PC-9 (cell line): ENCODE measurements at regions not wholly inside any gene's neighbourhood (a gene's known extent, or its start where the extent isn't known, plus 50 kb on each side); places are given as distances from the start of the nearest gene placed in this dataset.

Experiments
- EZH2 ChIP-seq: fragments of 200-600 bp; sonication (generic); IDR thresholded peaks from 2 replicates; pipeline ENCODE4 v1.8.0; 2017; ENCODE audit warnings: antibody characterized with exemption, low read depth
- TF ChIP-seq, protein P1 (sequence below): fragments of 200-600 bp; sonication (generic); conservative IDR thresholded peaks from 2 replicates; pipeline ENCODE4 v1.6.1; 2017; ENCODE audit warnings: mixed run types, antibody characterized with exemption, mild to moderate bottlenecking, moderate library complexity

DNA sequence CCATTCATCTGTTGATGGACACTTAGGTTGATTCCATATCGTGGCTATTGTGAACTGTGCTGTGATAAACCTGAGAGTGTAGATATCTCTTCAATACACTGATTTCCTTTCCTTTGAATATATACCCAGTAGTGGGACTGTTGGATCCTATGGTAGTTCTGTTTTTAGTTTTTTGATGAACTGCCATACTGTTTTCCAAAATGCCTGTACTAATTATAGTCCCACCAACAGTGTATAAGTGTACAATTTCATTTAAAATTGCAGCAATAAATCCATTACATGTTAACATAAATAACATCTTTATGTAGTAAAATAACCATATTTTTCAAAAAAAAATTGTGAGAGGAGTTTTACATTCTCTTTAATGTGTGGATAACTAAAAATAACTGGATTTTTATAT lies 65.0 kb upstream of the SYT9 start:
- no peak for TF ChIP-seq EZH2
- TF ChIP-seq, protein P1, sequence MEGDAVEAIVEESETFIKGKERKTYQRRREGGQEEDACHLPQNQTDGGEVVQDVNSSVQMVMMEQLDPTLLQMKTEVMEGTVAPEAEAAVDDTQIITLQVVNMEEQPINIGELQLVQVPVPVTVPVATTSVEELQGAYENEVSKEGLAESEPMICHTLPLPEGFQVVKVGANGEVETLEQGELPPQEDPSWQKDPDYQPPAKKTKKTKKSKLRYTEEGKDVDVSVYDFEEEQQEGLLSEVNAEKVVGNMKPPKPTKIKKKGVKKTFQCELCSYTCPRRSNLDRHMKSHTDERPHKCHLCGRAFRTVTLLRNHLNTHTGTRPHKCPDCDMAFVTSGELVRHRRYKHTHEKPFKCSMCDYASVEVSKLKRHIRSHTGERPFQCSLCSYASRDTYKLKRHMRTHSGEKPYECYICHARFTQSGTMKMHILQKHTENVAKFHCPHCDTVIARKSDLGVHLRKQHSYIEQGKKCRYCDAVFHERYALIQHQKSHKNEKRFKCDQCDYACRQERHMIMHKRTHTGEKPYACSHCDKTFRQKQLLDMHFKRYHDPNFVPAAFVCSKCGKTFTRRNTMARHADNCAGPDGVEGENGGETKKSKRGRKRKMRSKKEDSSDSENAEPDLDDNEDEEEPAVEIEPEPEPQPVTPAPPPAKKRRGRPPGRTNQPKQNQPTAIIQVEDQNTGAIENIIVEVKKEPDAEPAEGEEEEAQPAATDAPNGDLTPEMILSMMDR = no peak
